Left colon (tissue), 2 donors: ENCODE measurements at regions not wholly inside any gene's neighbourhood (a gene's known extent, or its start where the extent isn't known, plus 50 kb on each side); places are given as distances from the start of the nearest gene placed in this dataset.

Experiments used
- ATAC-seq: fragments of 200-7000 bp; cut with Tn5 transposase; one replicate; pipeline ENCODE4 v1.9.1; 2020; ENCODE audit warnings: mild to moderate bottlenecking, moderate library complexity
- DNase-seq, 2 donors: peaks; one replicate each; pipeline ENCODE4 v3.0.0-alpha.2; 2020
- intact Hi-C, 2 donors: fragments of 100-400 bp; cut with DNase I in 1 of 2; cut with micrococcal nuclease in 1 of 2; formaldehyde crosslinking; loops; one replicate each; pipeline versions ENCODE4 v1.11.2 to v1.14.0; 2022; cut with DNase I, micrococcal nuclease
- microRNA-seq, 2 donors: library from miRNA; unstranded; fragments of <30 nt; microRNA quantifications; one replicate each; pipeline versions ENCODE4 v1.1.0 to v1.2.0, GENCODE V29; 2020
- donor health status: DM: no; HTN: no; CAD: no.
- donor health status: DM: yes; HTN: yes; CAD: no.

GRCh38 chr7:131250331-131250730 is 77.3 kb upstream of the MKLN1 start:
- DNase-seq = no peak
- intact Hi-C loops = no loop called here

GRCh38 chr7:131251371-131251770 is 76.3 kb upstream of the MKLN1 start:
- no peak for DNase-seq
- intact Hi-C loops = no loop called here
- ATAC-seq = no peak

More at GRCh38 chr7:131250331-131250730, 77.3 kb upstream of the MKLN1 start:
- ATAC-seq = no peak

GRCh38 chr7:131252976-131253375 is 74.7 kb upstream of the MKLN1 start:
- intact Hi-C loops = no loop called here
- no peak for ATAC-seq

GRCh38 chr7:131254211-131254610 is 73.5 kb upstream of the MKLN1 start:
- no peak for ATAC-seq
- intact Hi-C loops = no loop called here
- DNase-seq = no peak

More at GRCh38 chr7:131252976-131253375, 74.7 kb upstream of the MKLN1 start:
- DNase-seq = no peak

- DNase-seq = no peak
- intact Hi-C loops = no loop called here
- ATAC-seq = no peak
Measured at GRCh38 chr7:131255242-131255641, 72.4 kb upstream of the MKLN1 start.

GRCh38 chr7:131261476-131261994 is 66.1 kb upstream of the MKLN1 start:
- no peak for DNase-seq
- ATAC-seq = no peak
- intact Hi-C loops = no loop called here

GRCh38 chr7:131265227-131265626 is 62.4 kb upstream of the MKLN1 start:
- DNase-seq (no peak), ATAC-seq (no peak)
- intact Hi-C loops = no loop called here

GRCh38 chr7:131267631-131268030 is 60.0 kb upstream of the MKLN1 start:
- ATAC-seq (no peak), DNase-seq (no peak)
- intact Hi-C loops = no loop called here

GRCh38 chr7:131268906-131269305 is 58.8 kb upstream of the MKLN1 start:
- DNase-seq (no peak), ATAC-seq (no peak)
- intact Hi-C loops = no loop called here

GRCh38 chr7:131272086-131272485 is 55.6 kb upstream of the MKLN1 start:
- DNase-seq = no peak
- intact Hi-C loops = no loop called here
- ATAC-seq = no peak

GRCh38 chr7:131274986-131275385 is 52.7 kb upstream of the MKLN1 start:
- DNase-seq = no peak
- no peak for ATAC-seq
- intact Hi-C loops = no loop called here

GRCh38 chr7:131276190-131276589 is 51.5 kb upstream of the MKLN1 start:
- ATAC-seq = no peak
- DNase-seq = no peak
- intact Hi-C loops = no loop called here

- ATAC-seq (no peak), DNase-seq (no peak)
- intact Hi-C loops = no loop called here
Measured at GRCh38 chr7:131276748-131277147, 50.9 kb upstream of the MKLN1 start.

Small RNA genes lying in the stretch of these regions (microRNA-seq; reads per million reads assigned to microRNA genes)
- 7,371 to 13,558 reads per million in 2 donors for gene MIR29A
